GM19238 (cell line): ENCODE measurements at regions not wholly inside any gene's neighbourhood (a gene's known extent, or its start where the extent isn't known, plus 50 kb on each side); places are given as distances from the start of the nearest gene placed in this dataset.
A peak's percentile ranks its signal among the peaks of the same experiment; 100 is the strongest.

ENCODE experiments used
- DNase-seq: peaks from one replicate; pipeline ENCODE4 v3.0.0; 2011; ENCODE audit warnings: low spot score; ENCODE audit not compliant: insufficient read length

DNA sequence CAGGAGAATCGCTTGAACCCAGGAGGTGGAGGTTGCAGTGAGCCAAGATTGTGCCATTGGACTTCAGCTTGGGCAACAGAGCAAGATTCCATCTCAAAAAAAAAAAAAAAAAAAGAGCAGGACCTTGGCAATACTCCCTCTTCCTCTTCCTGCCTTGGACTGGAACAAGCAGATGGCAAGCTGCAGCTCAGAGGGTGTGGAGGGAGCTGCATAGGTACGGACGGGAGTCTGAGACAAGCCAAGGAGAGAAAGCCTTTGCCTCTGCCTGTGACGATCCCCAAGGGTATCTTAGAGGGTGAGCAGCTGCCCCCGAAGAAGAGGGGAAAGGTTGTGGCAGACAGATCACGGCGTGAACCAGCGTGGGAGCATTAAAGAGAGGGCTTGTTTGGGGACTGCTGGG lies 109.2 kb downstream of the AIPL1 start:
- no peak for DNase-seq

DNA sequence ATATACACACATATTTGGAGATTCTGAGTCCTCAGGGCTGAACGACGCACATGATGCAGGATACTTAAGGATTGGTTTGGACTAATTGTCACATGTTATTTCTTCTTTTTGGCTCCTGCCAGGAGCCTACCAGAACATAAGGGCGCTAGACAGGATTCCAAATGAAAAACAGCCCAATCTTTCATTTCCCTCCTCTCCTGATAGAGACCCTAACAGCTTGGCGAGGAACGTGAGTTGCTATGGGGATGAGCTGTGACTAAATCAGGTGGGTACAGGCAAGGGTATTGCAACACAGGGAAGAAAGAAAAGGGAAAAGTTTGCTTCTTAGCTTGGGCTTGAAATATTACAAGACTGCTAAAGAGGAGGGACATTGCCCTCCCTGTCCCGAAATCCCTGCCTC lies 109.9 kb downstream of the AIPL1 start:
- no peak for DNase-seq

DNA sequence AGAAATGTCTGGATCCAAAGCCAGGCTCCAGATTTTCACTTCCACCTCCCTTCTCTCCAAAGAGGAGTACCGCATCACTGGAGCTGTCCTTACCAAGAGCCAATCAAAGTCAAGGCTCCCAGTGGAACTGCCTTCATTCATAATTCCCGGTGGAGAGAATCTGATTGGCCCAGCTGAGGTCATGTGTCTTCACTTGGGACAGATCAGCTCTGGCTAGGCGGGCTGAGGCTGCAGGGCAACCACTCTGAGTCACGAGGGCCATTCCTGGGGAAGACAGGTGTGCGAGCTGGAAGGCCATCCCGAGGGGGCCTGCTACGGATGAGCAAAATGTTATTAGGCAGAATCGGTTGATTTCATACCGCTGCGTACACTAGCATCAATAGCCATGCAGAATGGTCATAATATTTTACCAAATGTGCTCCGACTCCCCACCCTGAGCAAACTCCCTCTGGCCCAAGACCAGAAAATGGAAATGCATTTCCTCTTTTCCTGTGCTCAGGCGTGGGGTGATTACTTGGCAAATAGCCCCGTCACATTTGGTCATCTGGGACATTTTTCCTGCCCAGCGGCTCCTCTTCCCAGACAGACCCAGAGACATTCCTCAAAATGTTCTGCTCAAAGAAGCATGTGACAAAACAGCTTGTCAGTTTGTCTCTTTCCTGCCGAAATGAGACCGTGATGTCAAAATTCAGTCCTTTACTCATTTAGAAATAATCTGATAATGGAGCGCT lies 111.1 kb downstream of the AIPL1 start:
- no peak for DNase-seq

DNA sequence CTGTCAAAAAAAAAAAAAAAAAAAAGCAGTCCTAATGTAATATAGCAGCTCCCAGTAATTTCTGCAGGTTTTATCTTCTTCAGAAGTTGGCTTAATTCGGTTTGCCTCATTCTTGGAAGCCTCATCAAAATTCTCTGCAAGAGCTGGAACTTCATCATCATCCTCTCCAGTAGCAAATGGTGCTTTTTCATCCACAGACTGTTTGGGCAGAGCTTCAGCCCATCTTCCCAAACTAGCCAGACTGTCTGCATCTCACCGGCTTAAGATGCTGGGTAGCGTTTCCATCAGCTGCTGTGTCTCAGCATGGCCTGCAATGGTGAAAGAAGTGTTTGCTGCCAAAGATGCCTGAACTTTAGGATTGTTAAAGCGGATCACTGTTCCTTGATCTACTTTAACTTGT lies 112.6 kb downstream of the AIPL1 start:
- no peak for DNase-seq

DNA sequence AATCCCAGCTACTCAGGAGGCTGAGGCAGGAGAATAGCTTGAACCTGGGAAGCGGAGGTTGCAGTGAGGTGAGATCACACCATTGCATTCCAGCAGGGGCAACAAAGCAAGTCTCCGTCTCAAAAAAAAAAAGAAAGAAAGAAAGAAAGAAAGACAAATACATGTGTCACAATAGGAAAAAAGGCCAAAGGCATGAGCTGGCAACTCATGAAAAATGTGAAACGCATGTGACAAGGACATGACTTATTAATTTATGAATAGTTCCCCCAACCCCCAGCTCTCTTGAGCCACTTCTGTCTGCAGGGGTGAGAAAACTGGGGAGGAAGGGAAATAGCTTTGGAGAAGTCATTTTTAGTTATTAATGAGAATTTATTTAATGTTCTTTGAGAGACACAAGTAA lies 120.6 kb downstream of the AIPL1 start:
- no peak for DNase-seq

DNA sequence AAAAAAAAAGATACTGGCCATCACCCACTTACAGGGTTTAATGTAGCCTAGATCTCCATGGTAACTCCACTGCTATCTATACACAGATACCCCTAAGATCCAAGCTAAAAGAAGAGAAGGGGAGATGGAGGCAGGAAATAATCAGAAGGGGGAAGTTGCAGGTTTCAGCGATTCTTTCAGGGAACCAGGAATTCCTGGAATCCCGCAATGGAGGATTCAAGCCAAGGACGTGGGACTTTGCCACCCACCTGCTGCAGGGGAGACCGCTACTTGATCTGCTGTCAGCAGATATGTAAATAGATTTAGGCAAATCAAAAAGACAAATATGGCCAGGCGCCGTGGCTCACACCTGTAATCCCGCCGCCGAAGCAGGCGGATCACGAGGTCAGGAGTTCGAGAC lies 121.1 kb downstream of the AIPL1 start:
- no peak for DNase-seq

DNA sequence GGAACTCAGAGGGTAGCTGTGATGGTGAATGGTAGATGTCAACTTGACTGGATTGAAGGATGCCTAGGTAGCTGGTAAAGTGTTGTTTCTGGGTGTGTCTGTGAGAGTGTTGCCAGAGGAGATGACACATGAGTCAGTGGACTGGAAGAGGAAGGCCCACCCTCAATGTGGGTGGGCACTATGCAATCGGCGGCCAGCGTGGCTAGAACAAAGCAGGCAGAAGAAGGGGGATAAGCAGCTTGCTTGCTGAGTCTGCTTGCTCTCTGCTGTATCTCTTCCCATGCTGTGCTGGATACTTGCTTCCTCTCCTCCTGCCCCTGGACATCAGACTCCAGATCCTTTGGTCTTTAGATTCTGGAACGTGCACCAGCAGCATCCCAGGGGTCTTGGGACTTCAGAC lies 128.1 kb downstream of the AIPL1 start:
- no peak for DNase-seq

DNA sequence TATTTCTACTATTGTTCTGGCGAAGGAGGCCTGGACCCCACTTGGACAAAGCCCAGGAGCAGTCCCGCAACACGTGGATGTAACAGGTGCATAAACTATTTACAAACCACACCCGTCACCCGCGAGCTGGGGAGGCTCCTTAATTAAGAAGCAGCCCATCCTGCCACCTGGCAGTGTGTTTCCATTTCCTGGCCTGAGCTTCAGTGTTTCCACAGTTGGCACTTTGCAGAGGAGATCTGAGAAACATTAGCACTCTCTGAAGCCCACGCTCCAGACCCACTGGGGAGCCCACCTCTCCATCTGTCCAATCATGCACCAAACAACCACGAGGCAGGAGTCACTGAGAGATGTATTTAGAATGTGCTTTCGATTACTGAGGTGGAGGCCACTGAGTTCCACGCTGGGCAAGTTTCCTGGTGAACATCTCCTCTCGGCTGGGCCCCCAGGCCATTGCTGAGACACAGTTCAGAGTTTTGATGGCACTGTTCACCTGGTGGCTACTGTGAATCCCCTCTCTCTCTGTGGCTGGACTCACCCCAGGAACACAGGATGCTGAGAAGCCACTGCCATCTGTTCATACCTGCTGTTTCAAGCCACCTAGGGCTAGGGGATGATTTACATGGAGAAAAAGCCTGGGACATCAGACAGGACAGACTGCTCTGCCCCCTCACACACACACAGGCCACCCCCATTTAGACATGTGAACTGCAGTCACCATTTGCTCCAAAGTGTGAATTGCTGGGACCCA lies 129.1 kb downstream of the AIPL1 start:
- DNase-seq = no peak

DNA sequence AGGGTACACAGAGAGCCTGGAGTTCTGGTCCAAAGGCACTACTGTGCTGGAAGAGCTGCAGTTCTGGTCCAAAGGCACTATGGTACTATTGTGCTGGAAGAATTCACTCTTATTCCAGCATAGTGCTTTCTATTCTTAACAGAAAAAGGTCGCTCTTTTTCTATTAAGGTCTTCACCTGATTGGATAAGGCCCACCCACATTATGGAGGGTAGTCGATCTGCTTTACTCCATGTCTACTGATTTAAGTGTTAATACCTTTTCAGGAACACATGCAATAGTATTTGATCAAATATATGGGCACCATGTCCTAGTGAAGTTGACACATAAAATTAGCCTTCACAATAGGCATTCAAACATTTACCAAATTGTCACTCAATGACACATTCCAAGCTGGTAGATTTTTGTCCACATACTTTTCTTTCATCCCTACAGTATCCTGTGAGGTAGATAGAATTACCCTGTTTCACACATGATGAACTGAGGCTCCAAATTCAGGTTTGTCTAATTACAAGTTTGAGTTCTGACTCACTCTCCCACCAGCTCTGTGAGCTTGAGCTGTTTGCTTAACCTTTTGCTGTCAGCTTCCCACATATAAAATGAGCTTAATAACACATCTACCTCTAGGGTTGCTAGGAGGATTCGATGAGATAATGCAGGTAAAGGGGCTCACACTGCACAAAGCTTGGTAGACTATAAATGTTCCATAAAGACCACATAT lies 129.9 kb downstream of the AIPL1 start:
- DNase-seq = no peak

DNA sequence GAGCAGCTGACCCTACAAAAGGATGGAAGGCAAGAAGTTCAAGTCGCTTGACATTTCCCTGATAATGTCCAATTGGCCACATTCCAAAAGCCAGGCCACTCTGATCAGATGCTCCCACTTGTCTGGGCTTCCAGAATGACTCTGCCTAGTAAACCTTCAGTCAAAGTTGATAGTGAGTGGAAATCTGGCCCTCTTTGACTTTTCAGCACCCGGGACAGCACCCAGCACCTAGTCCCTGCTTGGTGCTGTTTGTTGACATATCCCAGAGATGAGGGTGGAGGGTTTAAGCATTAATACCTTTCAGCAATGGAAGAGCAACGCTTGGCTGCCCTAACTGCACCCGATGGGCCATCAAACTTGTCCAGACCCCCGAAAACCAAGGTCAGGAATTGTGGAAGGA lies 131.3 kb downstream of the AIPL1 start:
- DNase-seq = peak; percentile 5

DNA sequence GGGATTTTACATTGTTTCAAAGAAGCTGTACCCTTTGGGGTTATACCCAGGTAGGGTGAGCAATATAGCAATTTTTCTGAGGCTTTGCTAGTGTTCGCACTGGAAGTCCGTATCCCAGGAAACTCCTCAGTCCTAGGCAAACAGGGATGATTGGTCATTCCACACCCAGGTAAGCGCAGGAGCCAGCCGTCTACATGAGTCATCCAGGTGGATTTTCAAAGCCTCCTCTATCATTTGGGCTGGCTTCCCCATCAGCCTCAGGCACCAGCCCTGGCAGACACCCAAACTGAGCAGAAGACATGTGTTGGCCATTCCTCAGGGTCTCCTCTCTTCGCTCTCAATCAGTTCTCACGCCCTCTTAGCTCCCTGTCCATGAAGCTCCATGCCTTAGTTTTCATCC lies 135.6 kb downstream of the AIPL1 start:
- DNase-seq = no peak

DNA sequence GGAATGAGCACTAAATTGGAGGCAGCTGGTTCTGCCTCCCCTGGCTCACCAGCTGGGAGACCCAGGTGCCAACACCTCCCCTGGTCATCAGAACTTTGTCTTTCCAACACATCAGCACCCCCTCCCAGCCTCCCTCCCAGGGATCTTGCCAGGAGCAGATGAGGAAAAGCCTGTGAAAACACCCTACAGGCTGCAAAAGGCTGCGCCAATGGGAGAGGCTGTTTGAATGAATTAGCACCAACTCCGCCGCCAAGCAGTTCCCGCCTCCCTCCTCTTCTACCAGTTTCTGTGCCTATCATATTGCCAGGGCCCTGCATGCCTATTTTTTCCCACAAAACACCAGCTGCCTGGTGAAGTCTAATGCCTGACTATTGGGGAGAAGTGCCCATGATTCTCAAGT lies 137.0 kb downstream of the AIPL1 start:
- no peak for DNase-seq

DNA sequence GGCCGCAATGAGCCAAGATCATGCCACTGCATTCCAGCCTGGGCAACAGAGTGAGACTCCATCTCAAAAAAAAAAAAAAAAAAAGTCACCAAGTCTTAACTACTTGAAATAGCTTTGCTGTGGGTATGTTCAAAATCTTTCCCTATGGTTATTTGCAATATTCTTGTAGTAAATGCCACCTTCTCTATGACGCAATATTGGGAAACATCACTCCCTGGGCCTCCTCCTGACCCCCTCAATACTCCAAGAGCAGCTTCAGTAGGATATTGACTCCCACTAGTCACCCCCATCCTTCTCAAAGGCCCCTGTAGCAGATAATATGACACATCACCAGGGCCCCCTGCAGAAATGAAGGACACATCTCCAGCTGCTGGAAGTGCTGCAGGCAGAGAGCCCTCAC lies 137.8 kb downstream of the AIPL1 start:
- DNase-seq = no peak

DNA sequence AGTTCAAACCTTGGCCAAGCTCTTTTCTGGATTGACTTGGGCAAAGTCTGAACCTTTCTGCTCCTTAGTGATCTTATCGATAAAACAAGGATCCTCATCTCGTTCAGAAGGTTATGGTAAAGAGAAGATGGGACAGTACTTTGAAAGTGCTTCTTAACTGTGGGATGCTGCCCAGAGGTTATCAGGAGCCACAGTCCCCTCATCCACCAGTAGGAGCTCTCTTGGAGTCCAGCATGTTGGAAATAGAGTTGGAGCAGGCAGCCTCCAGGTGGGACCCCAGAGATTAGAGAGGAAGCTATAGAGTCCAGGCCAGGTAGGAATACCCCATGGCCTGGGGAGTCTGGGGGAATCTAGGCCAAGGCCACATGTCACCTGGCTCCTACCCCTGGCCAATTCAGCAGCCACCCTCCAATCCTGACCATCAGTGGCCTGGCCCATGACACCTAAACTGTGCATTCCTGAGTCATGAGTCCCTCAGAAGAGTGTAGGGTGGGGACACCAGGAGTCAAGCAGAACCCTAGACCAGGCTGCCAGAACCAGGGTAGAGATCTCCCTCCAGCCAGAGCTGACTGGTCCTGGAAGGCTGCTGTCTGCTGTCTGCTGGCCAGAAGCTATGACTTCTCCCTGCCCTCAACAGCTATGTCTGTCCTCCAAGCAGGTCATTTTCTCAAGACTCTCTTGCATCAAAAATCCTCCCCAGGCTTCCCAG lies 144.3 kb downstream of the AIPL1 start:
- DNase-seq = no peak

DNA sequence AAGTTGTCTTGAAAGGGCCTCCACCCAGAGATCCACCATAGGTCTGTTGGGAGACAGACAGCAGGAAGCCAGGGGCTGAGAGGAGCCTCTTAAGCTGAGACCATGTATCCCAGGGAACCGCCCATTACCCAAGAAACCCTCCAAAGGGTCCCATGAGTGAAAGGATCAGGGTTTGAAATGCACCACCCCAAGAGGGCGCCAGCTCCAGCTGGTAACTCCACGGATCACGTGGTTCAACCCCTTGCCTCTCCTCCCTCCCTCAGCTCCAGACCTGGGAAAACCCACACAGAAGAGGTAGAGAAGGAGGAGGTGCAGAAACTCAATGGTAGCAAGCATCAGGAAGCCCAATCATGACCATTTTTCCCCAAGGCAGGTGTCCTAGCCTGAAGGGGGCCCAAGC lies 148.7 kb downstream of the AIPL1 start:
- no peak for DNase-seq

DNA sequence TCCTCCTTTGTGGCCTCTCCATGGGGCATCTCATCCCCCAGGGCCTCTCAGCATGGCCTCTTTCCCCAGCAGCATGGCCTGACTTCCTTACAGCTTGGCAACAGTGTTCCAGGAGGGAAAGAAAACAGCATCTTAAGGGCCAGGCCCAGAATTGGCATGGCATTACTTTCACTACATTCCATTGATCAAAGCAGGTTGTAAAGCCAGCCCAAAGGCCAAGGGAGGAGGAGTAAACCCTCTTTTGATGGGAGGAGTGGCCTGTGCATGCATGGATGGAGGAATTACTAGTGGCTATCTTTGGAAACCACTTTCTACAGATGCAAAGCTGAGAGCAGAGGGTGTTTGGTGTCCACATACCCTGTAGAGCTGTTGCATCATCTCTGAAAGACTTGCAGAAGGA lies 149.4 kb downstream of the AIPL1 start:
- no peak for DNase-seq

DNA sequence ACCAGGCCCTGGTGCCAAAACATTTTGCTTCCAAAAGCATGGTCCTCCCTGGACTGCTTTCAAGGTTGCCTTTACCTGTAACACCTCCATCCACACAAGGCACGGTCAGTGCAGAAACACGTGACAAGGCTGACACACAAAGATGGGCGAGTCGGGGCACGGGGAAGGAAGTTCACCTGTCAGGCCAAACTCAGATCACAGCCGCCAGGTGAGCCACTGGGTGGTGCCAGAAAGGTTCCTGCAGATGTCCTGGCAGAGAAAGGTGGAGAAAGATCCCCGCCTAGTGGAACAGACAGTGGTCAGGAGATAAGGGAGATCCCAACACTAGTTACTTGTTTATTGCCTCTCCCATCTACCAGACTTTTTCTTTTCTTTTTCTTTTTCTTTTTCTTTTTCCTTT lies 155.3 kb downstream of the AIPL1 start:
- no peak for DNase-seq

DNA sequence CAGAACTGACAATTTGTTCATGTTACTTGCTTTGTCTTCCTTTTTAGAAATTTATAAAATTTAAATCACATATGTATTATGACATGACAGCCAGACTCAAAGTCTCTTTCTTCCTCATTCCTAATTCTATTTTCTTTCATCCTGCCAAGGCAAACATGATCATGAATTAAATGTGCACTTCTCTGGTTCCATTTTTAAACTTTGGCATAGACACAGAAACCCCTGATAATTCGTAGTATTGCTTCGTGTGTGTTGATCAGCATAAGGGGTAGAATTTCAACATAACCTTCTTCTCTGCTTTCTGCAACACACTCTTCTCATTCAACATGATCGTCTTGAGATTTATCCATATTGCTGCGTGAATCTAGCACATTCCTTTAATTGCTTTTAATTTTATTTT lies 156.5 kb downstream of the AIPL1 start:
- DNase-seq = no peak

DNA sequence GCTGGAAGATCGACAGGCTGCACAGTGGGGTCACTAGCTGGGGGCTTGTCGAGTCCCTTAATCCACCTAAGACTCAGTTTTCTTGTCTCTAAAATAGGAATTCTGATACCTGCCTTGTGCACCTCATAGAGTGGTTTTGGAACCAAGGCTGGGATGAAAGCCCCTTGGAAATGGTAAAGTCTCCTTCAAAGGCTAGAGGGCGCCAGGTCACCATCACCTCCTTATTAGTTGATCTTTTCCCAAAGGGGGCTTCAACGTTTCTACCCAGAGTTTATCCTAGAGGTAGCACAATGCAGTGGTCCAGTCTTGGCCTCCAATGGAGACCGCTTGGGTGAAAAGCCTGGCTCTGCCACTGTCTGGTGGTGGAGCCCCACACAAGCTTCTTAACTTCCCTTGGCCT lies 158.2 kb downstream of the AIPL1 start:
- DNase-seq = no peak

DNA sequence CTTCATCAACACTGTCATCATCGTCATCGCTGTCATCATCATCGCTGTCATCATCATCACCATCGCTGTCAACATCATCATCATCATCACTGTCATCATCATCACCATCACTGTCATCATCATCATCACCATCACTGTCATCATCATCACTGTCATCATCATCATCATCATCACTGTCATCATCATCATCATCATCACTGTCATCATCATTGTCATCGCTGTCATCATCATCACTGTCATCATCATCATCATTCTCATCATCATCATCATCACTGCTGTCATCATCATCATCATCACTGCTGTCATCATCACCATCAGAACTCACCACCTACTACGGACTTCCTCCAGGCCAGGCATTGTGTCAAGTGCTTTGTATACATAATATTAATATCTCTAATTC lies 160.6 kb downstream of the AIPL1 start:
- DNase-seq = no peak

DNA sequence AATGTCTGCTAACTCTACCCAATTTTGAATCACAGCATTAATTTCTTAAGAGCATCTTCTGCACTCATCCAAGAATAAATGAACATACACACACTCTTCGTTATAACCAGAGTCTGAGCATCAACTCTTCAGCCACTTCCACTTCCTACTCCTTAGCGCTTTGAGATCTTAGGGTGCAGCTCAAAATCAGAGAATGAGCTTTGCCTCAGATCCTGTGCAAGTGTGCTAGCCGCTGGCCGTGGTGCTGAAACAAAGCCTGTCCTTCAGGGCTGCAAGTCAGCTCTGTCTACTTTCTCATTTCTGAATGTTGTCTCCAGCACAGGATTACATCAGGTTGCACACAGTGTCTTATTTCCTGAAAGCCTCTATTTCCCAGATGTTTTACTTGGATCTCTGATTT lies 165.4 kb downstream of the AIPL1 start:
- DNase-seq = peak; percentile 21

DNA sequence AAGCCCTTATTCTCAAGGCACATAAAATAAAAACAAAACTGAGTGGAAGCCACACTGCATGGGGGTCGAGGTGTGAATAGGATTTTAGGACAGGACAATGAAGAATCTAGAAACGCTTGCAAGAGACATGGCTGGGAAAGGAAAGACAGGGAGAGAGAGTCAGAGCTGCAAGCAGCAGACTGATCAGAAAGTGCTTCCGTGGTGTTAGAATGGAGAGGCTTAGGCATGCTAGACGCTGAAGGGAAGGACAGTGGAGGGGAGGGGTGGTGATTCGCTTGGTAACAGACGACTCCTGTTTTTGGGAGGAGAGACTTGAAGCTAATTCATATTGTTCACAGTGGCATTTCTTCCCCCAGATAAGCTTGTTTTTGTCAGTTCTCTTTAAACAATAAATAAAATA lies 173.5 kb downstream of the AIPL1 start:
- no peak for DNase-seq
